ENCODE measurements at regions not wholly inside any gene's neighbourhood (a gene's known extent, or its start where the extent isn't known, plus 50 kb on each side); places are given as distances from the start of the nearest gene placed in this dataset.
"Not testable (repeated sequence)": the region's sequence is repeated elsewhere in the genome, so short reads cannot be mapped to it uniquely, and the experiment has no call there.

DNA sequence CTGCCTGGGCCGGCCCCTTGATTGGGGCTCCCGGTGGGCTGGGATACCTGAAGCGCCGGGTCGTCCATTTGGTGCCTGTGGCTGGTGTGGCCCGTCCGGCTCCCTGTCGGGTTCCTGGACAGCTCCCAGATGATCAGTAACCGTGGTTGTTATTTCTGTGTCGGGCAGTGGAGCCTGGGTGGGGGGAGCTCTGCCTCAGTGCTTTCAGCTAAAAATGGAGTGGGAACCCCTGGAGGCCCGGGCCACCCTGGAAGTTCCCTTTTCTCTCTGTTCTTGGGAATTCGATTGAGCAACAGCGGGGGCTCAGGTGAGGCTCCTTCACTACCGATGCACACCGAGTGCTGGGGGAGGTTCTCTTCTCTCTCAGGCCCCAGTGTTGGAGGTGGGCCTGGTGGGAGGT is 197.4 kb downstream of the TMEM121 start:
- H3K36me3 ChIP-seq; DNase-seq; H3K4me3 ChIP-seq; intact Hi-C loops (cut with DNase I); H3K27ac ChIP-seq; H3K4me1 ChIP-seq; H3K27me3 ChIP-seq; H3K9me3 ChIP-seq: not testable (repeated sequence)
- whole genome bisulfite sequencing, 2 donors: 70 to 100% methylated on average over 1 to 2 of the region's 15 CpGs

DNA sequence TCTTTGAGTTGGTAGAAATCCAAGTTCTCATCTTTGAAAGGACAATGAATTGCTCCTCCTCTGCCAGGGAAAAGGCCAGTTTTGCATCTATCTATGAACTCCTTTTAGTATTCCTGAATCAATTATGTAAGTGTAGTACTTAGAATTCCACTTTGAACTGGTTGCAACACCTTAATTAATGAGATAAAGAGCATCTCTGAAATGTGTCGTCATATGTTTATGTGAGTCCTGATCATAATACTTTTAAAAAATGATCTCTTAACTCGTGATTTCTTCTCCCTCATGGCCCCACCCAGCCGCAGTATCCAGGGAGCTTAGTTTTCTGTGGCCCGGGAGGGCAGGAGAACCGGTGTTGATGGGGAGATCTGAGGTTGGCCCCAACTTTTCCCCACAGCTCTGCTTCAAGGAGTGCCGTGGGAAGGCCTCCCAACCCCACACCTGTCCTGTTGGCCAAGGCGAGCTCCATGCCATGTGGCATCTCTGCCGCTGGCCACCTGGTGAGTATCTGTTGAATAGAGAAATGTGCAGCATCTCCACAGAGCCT is 203.5 kb downstream of the TMEM121 start:
- H3K4me3 ChIP-seq; H3K27ac ChIP-seq; H3K27me3 ChIP-seq; DNase-seq; H3K36me3 ChIP-seq; intact Hi-C loops (cut with DNase I); H3K9me3 ChIP-seq; H3K4me1 ChIP-seq: not testable (repeated sequence)
- WGBS, 2 donors: 68 to 69% methylated on average over 6 to 8 of the region's 8 CpGs

GRCh38 chr14:105730731-105731130 is 204.3 kb downstream of the TMEM121 start:
- H3K27ac ChIP-seq; DNase-seq; H3K4me3 ChIP-seq; H3K9me3 ChIP-seq; intact Hi-C loops (cut with DNase I); H3K4me1 ChIP-seq; H3K36me3 ChIP-seq; H3K27me3 ChIP-seq: not testable (repeated sequence)
- WGBS, 2 donors: 52 to 61% methylated on average over 5 to 7 of the region's 7 CpGs

- H3K27ac ChIP-seq; H3K4me3 ChIP-seq; H3K4me1 ChIP-seq; H3K9me3 ChIP-seq; H3K36me3 ChIP-seq; intact Hi-C loops (cut with DNase I); DNase-seq; H3K27me3 ChIP-seq: not testable (repeated sequence)
- 71 to 80% methylated on average over 7 to 23 of the region's 31 CpGs for WGBS, 2 donors
These were observed 205.0 kb downstream of the TMEM121 start for GRCh38 chr14:105731221-105731985.

DNA sequence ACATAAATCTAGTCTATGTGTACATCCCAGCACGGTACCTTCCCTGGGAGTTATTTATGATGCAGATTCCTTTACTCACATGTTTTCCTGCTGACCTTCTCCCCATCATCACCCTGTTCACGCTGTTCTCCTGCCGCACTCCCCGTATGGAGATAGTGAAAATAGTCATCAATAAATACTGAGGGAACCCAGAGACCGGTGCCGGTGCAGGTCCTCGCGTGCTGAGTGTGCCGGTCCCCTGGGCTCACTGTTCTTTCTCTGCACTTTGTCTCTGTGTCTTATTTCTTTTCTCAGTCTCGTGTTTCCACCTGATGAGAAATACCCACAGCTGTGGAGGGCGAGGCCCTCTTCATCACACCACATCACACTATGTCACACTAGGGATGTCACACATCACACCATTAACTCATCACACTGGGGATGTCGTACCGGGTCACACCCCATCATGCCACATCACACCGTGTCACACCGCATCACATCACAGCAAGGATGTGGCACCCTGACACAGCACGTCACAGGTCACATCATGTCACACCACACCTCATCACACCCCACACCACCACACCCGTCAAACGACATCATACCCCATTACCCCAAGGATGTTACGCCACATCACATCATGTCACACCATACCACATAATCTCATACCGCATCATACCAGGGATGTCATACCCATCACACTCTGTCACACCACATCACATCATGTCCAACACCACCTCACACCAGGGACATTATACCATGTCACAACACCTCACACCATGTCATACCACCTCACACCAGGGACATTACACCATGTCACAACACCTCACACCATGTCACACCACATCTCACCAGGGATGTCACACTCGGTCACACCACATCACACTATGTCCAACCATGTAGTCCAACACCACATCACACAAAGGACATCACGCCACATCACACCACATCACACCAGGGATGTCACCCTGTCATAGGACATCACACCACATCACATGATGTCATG is 207.0 kb downstream of the TMEM121 start:
- 84% methylated on average over 22 of the region's 22 CpGs for WGBS, 2 donors
- H3K27ac ChIP-seq: no peak overlapping the region
- H3K4me1 ChIP-seq: no peaks in the 10 kb centered on the region
- H3K9me3 ChIP-seq: no peaks in the 10 kb centered on the region
- no peak for DNase-seq
- no peaks in the 10 kb centered on the region for H3K27me3 ChIP-seq
- no peak for TF ChIP-seq POLR2A (IDR thresholded peaks at IDR 0.05)
- TF ChIP-seq, protein P1, sequence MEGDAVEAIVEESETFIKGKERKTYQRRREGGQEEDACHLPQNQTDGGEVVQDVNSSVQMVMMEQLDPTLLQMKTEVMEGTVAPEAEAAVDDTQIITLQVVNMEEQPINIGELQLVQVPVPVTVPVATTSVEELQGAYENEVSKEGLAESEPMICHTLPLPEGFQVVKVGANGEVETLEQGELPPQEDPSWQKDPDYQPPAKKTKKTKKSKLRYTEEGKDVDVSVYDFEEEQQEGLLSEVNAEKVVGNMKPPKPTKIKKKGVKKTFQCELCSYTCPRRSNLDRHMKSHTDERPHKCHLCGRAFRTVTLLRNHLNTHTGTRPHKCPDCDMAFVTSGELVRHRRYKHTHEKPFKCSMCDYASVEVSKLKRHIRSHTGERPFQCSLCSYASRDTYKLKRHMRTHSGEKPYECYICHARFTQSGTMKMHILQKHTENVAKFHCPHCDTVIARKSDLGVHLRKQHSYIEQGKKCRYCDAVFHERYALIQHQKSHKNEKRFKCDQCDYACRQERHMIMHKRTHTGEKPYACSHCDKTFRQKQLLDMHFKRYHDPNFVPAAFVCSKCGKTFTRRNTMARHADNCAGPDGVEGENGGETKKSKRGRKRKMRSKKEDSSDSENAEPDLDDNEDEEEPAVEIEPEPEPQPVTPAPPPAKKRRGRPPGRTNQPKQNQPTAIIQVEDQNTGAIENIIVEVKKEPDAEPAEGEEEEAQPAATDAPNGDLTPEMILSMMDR (IDR thresholded peaks at IDR 0.05): no peak
- intact Hi-C loops (cut with DNase I): no loop called here
- H3K36me3 ChIP-seq: no peaks in the 10 kb centered on the region
- H3K4me3 ChIP-seq: no peak overlapping the region

GRCh38 chr14:105734241-105734640 is 207.9 kb downstream of the TMEM121 start:
- WGBS, 2 donors: 40 to 67% methylated on average over 1 to 3 of the region's 14 CpGs

DNA sequence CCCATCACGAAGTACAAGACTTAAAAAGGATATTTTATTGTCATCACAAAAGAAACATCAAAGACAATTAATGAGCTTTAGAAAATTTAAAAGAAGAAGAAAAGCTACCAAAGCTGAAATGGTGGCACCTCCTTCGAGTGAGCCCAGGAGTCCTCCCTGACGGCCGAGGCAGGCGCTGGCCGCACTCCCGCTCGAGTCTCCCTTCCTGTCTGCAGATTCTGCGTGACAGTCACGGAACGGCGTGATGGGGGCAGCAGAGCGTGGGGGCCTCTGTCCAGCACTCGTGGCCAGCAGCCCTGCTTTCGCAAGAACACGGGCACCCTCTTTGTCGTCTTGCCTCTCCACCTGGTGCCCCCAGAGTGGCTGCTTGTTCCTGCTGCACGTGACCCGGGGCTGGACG is 209.9 kb downstream of the TMEM121 start:
- H3K4me3 ChIP-seq; H3K4me1 ChIP-seq; intact Hi-C loops (cut with DNase I); H3K27ac ChIP-seq; H3K9me3 ChIP-seq; H3K27me3 ChIP-seq; H3K36me3 ChIP-seq; DNase-seq: not testable (repeated sequence)
- no CpG with 5 or more reads among the region's 20 CpGs for WGBS, 2 donors

More at GRCh38 chr14:105734241-105734640, 207.9 kb downstream of the TMEM121 start:
- H3K36me3 ChIP-seq; H3K4me1 ChIP-seq; H3K27ac ChIP-seq; H3K27me3 ChIP-seq; intact Hi-C loops (cut with DNase I); H3K9me3 ChIP-seq; H3K4me3 ChIP-seq; DNase-seq: not testable (repeated sequence)
